Large intestine (tissue), 3 donors: ENCODE measurements at regions not wholly inside any gene's neighbourhood (a gene's known extent, or its start where the extent isn't known, plus 50 kb on each side); places are given as distances from the start of the nearest gene placed in this dataset.

ENCODE experiments used
- DNase-seq, 2 donors: peaks; one replicate each; pipeline versions ENCODE4 v3.0.0 to v3.0.0-alpha.2; 2013
- H3K27ac ChIP-seq: one replicate; pipeline ENCODE4 v1.5.1; 2013; ENCODE audit warnings: low read length
- H3K27me3 ChIP-seq: 2 replicates; pipeline ENCODE4 v1.6.1; 2013; ENCODE audit warnings: low read length; ENCODE audit not compliant: control insufficient read depth, insufficient read depth
- H3K36me3 ChIP-seq: 2 replicates; pipeline ENCODE4 v1.6.1; 2013; ENCODE audit warnings: low read length; ENCODE audit not compliant: control insufficient read depth, insufficient read depth
- H3K4me1 ChIP-seq: one replicate; pipeline ENCODE4 v1.6.1; 2013; ENCODE audit warnings: low read length; ENCODE audit not compliant: control insufficient read depth, insufficient read depth
- H3K4me3 ChIP-seq: one replicate; pipeline ENCODE4 v1.5.1; 2013; ENCODE audit warnings: low read length
- H3K9me3 ChIP-seq: one replicate; pipeline ENCODE4 v1.6.1; 2013; ENCODE audit warnings: mild to moderate bottlenecking, low read depth, low read length, moderate library complexity; ENCODE audit not compliant: control insufficient read depth
- WGBS: methylation state at CpG from one replicate; pipeline ENCODE4 v1.1.5; 2013; ENCODE audit warnings: low lambda C conversion rate; ENCODE audit not compliant: insufficient coverage; 5-methylcytosine and 5-hydroxymethylcytosine counted together

GRCh38 chr3:34956511-34956910 is 682.8 kb upstream of the ARPP21 start:
- Histone ChIP-seq H3K27ac (no peak overlapping the region), H3K4me3 (no peak overlapping the region), H3K27me3 (no peaks in the 10 kb centered on the region), H3K4me1 (no peaks in the 10 kb centered on the region), H3K36me3 (no peaks in the 10 kb centered on the region), H3K9me3 (no peaks in the 10 kb centered on the region)
- whole genome bisulfite sequencing = no CpG with 5 or more reads among the region's 1 CpG
- DNase-seq = no peak

- WGBS = no CpG with 5 or more reads among the region's 1 CpG
- H3K9me3 ChIP-seq = no peaks in the 10 kb centered on the region
- no peaks in the 10 kb centered on the region for H3K36me3 ChIP-seq
- H3K4me3 ChIP-seq = no peak overlapping the region
- no peaks in the 10 kb centered on the region for H3K27me3 ChIP-seq
- no peak for DNase-seq
- H3K4me1 ChIP-seq = no peaks in the 10 kb centered on the region
- no peak overlapping the region for H3K27ac ChIP-seq
These were observed 681.6 kb upstream of the ARPP21 start for GRCh38 chr3:34957677-34958076.

GRCh38 chr3:34969513-34969912 is 669.8 kb upstream of the ARPP21 start:
- Histone ChIP-seq H3K4me1 (no peaks in the 10 kb centered on the region), H3K36me3 (no peaks in the 10 kb centered on the region), H3K27me3 (no peaks in the 10 kb centered on the region), H3K4me3 (no peak overlapping the region), H3K9me3 (no peaks in the 10 kb centered on the region), H3K27ac (no peak overlapping the region)
- WGBS = 100% methylated on average over 1 of the region's 2 CpGs
- DNase-seq = no peak

- H3K36me3 ChIP-seq = no peaks in the 10 kb centered on the region
- H3K27me3 ChIP-seq = no peaks in the 10 kb centered on the region
- no peak overlapping the region for H3K4me3 ChIP-seq
- H3K27ac ChIP-seq = no peak overlapping the region
- H3K9me3 ChIP-seq = no peaks in the 10 kb centered on the region
- no peak for DNase-seq
- H3K4me1 ChIP-seq = no peaks in the 10 kb centered on the region
These were observed 666.8 kb upstream of the ARPP21 start for GRCh38 chr3:34972481-34972880.

- Histone ChIP-seq H3K4me1 (no peaks in the 10 kb centered on the region), H3K4me3 (no peak overlapping the region), H3K27ac (no peak overlapping the region), H3K36me3 (no peaks in the 10 kb centered on the region), H3K9me3 (no peaks in the 10 kb centered on the region), H3K27me3 (no peaks in the 10 kb centered on the region)
- WGBS = 100% methylated on average over 1 of the region's 1 CpG
- DNase-seq = no peak
These were observed 665.7 kb upstream of the ARPP21 start for GRCh38 chr3:34973586-34973985.

- Histone ChIP-seq H3K9me3 (peaks cover 6% of the 10 kb centered on the region), H3K27me3 (no peaks in the 10 kb centered on the region), H3K36me3 (no peaks in the 10 kb centered on the region), H3K4me3 (no peak overlapping the region), H3K4me1 (no peaks in the 10 kb centered on the region), H3K27ac (no peak overlapping the region)
- 40% methylated on average over 1 of the region's 4 CpGs for WGBS
- no peak for DNase-seq
These were observed 655.7 kb upstream of the ARPP21 start for GRCh38 chr3:34983631-34984030.

- H3K9me3 ChIP-seq = peaks cover 7% of the 10 kb centered on the region
- no peak overlapping the region for H3K27ac ChIP-seq
- no peaks in the 10 kb centered on the region for H3K4me1 ChIP-seq
- WGBS = no CpG with 5 or more reads among the region's 22 CpGs
- no peak overlapping the region for H3K4me3 ChIP-seq
- DNase-seq = no peak
- no peaks in the 10 kb centered on the region for H3K36me3 ChIP-seq
- no peaks in the 10 kb centered on the region for H3K27me3 ChIP-seq
These were observed 651.0 kb upstream of the ARPP21 start for GRCh38 chr3:34988296-34988695.

- Histone ChIP-seq H3K9me3 (no peaks in the 10 kb centered on the region), H3K27me3 (no peaks in the 10 kb centered on the region), H3K4me3 (no peak overlapping the region), H3K27ac (no peak overlapping the region), H3K36me3 (no peaks in the 10 kb centered on the region), H3K4me1 (no peaks in the 10 kb centered on the region)
- WGBS = 92% methylated on average over 2 of the region's 2 CpGs
- no peak for DNase-seq
These were observed 643.4 kb upstream of the ARPP21 start for GRCh38 chr3:34995796-34996430.

- no peaks in the 10 kb centered on the region for H3K9me3 ChIP-seq
- H3K36me3 ChIP-seq = no peaks in the 10 kb centered on the region
- H3K4me1 ChIP-seq = no peaks in the 10 kb centered on the region
- no peak for DNase-seq
- no peaks in the 10 kb centered on the region for H3K27me3 ChIP-seq
- H3K27ac ChIP-seq = no peak overlapping the region
- 50% methylated on average over 2 of the region's 2 CpGs for WGBS
- no peak overlapping the region for H3K4me3 ChIP-seq
These were observed 640.4 kb upstream of the ARPP21 start for GRCh38 chr3:34998902-34999301.

GRCh38 chr3:35012214-35012613 is 627.1 kb upstream of the ARPP21 start:
- no peaks in the 10 kb centered on the region for H3K27me3 ChIP-seq
- H3K4me1 ChIP-seq = no peaks in the 10 kb centered on the region
- no peaks in the 10 kb centered on the region for H3K9me3 ChIP-seq
- no peaks in the 10 kb centered on the region for H3K36me3 ChIP-seq
- H3K4me3 ChIP-seq = no peak overlapping the region
- H3K27ac ChIP-seq = no peak overlapping the region
- WGBS = no CpG with 5 or more reads among the region's 1 CpG
- DNase-seq = no peak

GRCh38 chr3:35028157-35028556 is 611.2 kb upstream of the ARPP21 start:
- H3K27ac ChIP-seq = no peak overlapping the region
- no peaks in the 10 kb centered on the region for H3K9me3 ChIP-seq
- H3K36me3 ChIP-seq = no peaks in the 10 kb centered on the region
- H3K4me1 ChIP-seq = no peaks in the 10 kb centered on the region
- H3K27me3 ChIP-seq = no peaks in the 10 kb centered on the region
- DNase-seq = no peak
- no peak overlapping the region for H3K4me3 ChIP-seq
- 100% methylated on average over 2 of the region's 2 CpGs for WGBS
